ENCODE measurements at regions not wholly inside any gene's neighbourhood (a gene's known extent, or its start where the extent isn't known, plus 50 kb on each side); places are given as distances from the start of the nearest gene placed in this dataset.

- TF ChIP-seq MXI1 (IDR thresholded peaks at IDR 0.05; ENCODE audit: low read depth, low read length), result no peak
- TF ChIP-seq POLR2A (IDR thresholded peaks at IDR 0.05; ENCODE audit: low read depth, low read length), result no peak
- TF ChIP-seq EZH2 (IDR thresholded peaks at IDR 0.05; ENCODE audit: borderline replicate concordance, control insufficient read depth, low read depth, low read length), result no peak
- no peak for TF ChIP-seq JUND (IDR thresholded peaks at IDR 0.05; ENCODE audit: low read depth, low read length)
- TF ChIP-seq CTCF (IDR thresholded peaks at IDR 0.05 in 2 of 3, conservative IDR thresholded peaks at IDR 0.05 in 1 of 3; ENCODE audit: control insufficient read depth in 2 of 3, extremely low read depth in 1 of 3, insufficient read depth in 1 of 3, low read depth in 3 of 3, low read length in 3 of 3), result no peak
- TF ChIP-seq TCF12 (IDR thresholded peaks at IDR 0.05; ENCODE audit: low read depth, low read length), result no peak
- TF ChIP-seq SIX5 (IDR thresholded peaks at IDR 0.05; ENCODE audit: low read depth, low read length, severe bottlenecking), result no peak
- no peak for TF ChIP-seq EP300 (IDR thresholded peaks at IDR 0.05; ENCODE audit: borderline replicate concordance in 1 of 2, control insufficient read depth in 1 of 2, low read depth in 2 of 2, low read length in 2 of 2)
- no peak for TF ChIP-seq USF2 (IDR thresholded peaks at IDR 0.05; ENCODE audit: borderline replicate concordance, low read depth, low read length)
These were observed 515.3 kb upstream of the NR5A2 start for GRCh38 chr1:199512037-199512710.
